HCT116 (cell line): ENCODE measurements at regions not wholly inside any gene's neighbourhood (a gene's known extent, or its start where the extent isn't known, plus 50 kb on each side); places are given as distances from the start of the nearest gene placed in this dataset.

Source experiments
- ATAC-seq: fragments of 200-7000 bp; cut with Tn5 transposase; 2 replicates; pipeline ENCODE4 v1.9.1; 2020; ENCODE audit warnings: mild to moderate bottlenecking, moderate library complexity
- BruUV-seq: library from RNA; stranded (reverse); fragments of 400-500 nt; replicated peaks from 2 replicates; lab custom pipeline; 2021; lab: Mats Ljungman, UMichigan
- CTCF ChIA-PET: fragments of 300-600 bp; sonication (Branson Sonifier 250); formaldehyde crosslinking; loops from one replicate; lab custom pipeline; 2021; ENCODE audit warnings: antibody characterized with exemption; lab: Charles Lee
- POLR2A ChIA-PET: fragments of 300-600, 350-600 bp; sonication (Branson Sonifier 250); formaldehyde crosslinking; loops from one replicate; lab custom pipeline; 2021; ENCODE audit warnings: antibody characterized with exemption; lab: Charles Lee
- RAD21 ChIA-PET, 2 experiments: fragments of 300-600 bp; sonication (Branson Sonifier 250); formaldehyde crosslinking; loops; one replicate each; lab custom pipeline; 2023; ENCODE audit warnings: low total read pairs in 2 of 2; ENCODE audit not compliant: uncharacterized antibody in 2 of 2, unreplicated experiment in 2 of 2, low non-redundant PET in 1 of 2; lab: Charles Lee
- DNase-seq: peaks from one replicate; pipeline ENCODE4 v3.0.0-alpha.2; 2010; ENCODE audit warnings: low read depth, low spot score
- H2AFZ ChIP-seq: fragments of 200-600 bp; shearing (Covaris generic), sonication (generic); 2 replicates; pipeline ENCODE4 v1.6.1; 2017; ENCODE audit warnings: low read depth, mixed run types, mixed read lengths, antibody characterized with exemption, low read length; ENCODE audit not compliant: poor library complexity, severe bottlenecking
- H3K27ac ChIP-seq: 2 replicates; pipeline ENCODE4 v1.5.1; 2012; ENCODE audit warnings: low read depth, low read length
- H3K27me3 ChIP-seq: fragments of 200-600 bp; sonication (generic); 2 replicates; pipeline ENCODE4 v1.6.1; 2016; ENCODE audit warnings: mixed run types, low read length, mixed read lengths; ENCODE audit not compliant: insufficient read depth
- H3K36me3 ChIP-seq, 2 experiments: fragments of 200-500 bp in 1 of 2; fragments of 200-600 bp in 1 of 2; sonication (Bioruptor generic) in 1 of 2; sonication (generic) in 1 of 2; 2 replicates each; pipeline versions ENCODE4 v1.5.1 to v1.6.1; 2014 to 2016; ENCODE audit warnings: low read length in 2 of 2, inconsistent platforms in 1 of 2, mixed read lengths in 1 of 2, mixed run types in 1 of 2; ENCODE audit not compliant: insufficient read depth in 2 of 2, control insufficient read depth in 1 of 2
- H3K4me1 ChIP-seq, 2 experiments: fragments of 200-600 bp in 1 of 2; sonication (generic) in 1 of 2; 2 replicates each; pipeline versions ENCODE4 v1.5.1 to v1.6.1; 2012 to 2017; ENCODE audit warnings: low read length in 2 of 2, inconsistent platforms in 1 of 2, mild to moderate bottlenecking in 1 of 2, mixed read lengths in 1 of 2, mixed run types in 1 of 2, moderate library complexity in 1 of 2; ENCODE audit not compliant: insufficient read depth in 2 of 2, control insufficient read depth in 1 of 2
- H3K4me2 ChIP-seq: fragments of 200-600 bp; sonication (generic); 2 replicates; pipeline ENCODE4 v1.6.1; 2017; ENCODE audit warnings: mixed run types, low read length, mixed read lengths
- H3K4me3 ChIP-seq, 2 experiments: fragments of 200-600 bp in 1 of 2; sonication (generic) in 1 of 2; replicated peaks in 1 of 2; 2 replicates each; pipeline ENCODE4 v1.5.1; 2011 to 2016; ENCODE audit warnings: low read length in 2 of 2, control low read depth in 1 of 2, low read depth in 1 of 2, mild to moderate bottlenecking in 1 of 2, mixed read lengths in 1 of 2, mixed run types in 1 of 2
- H3K79me2 ChIP-seq: fragments of 200-600 bp; sonication (generic); 2 replicates; pipeline ENCODE4 v1.6.1; 2017; ENCODE audit warnings: mild to moderate bottlenecking, mixed run types, low read length, moderate library complexity, mixed read lengths; ENCODE audit not compliant: insufficient read depth
- H3K9ac ChIP-seq: fragments of 200-600 bp; sonication (generic); 2 replicates; pipeline ENCODE4 v1.6.1; 2016; ENCODE audit warnings: low read length, mixed read lengths
- H3K9me2 ChIP-seq: fragments of 200-600 bp; sonication (generic), shearing (Covaris generic); 2 replicates; pipeline ENCODE4 v1.6.1; 2017; ENCODE audit warnings: mixed run types, mild to moderate bottlenecking, moderate library complexity; ENCODE audit not compliant: insufficient read depth
- H3K9me3 ChIP-seq, 2 experiments: fragments of 200-500 bp in 1 of 2; fragments of 200-600 bp in 1 of 2; sonication (Bioruptor generic) in 1 of 2; sonication (generic) in 1 of 2; 2 replicates each; pipeline ENCODE4 v1.6.1; 2014 to 2017; ENCODE audit warnings: low read length in 2 of 2, mixed read lengths in 2 of 2, inconsistent platforms in 1 of 2, low read depth in 1 of 2, mild to moderate bottlenecking in 1 of 2, mixed run types in 1 of 2, moderate library complexity in 1 of 2; ENCODE audit not compliant: control insufficient read depth in 1 of 2, insufficient read depth in 1 of 2
- H4K20me1 ChIP-seq: fragments of 200-600 bp; sonication (generic), shearing (Covaris generic); 2 replicates; pipeline ENCODE4 v1.6.1; 2017; ENCODE audit warnings: mixed run types, mild to moderate bottlenecking, moderate library complexity; ENCODE audit not compliant: insufficient read depth
- ATF3 ChIP-seq: IDR thresholded peaks from 2 replicates; pipeline ENCODE4 v1.6.1; 2012
- ELF1 ChIP-seq: IDR thresholded peaks from 2 replicates; pipeline ENCODE4 v1.6.1; 2012; ENCODE audit warnings: low read depth, borderline replicate concordance
- JUND ChIP-seq: IDR thresholded peaks from 2 replicates; pipeline ENCODE4 v1.6.1; 2012
- POLR2AphosphoS5 ChIP-seq: IDR thresholded peaks from 2 replicates; pipeline ENCODE4 v1.6.1; 2011; ENCODE audit warnings: mild to moderate bottlenecking, low read depth, low read length, moderate library complexity
- SRF ChIP-seq: IDR thresholded peaks from 2 replicates; pipeline ENCODE4 v1.6.1; 2012; ENCODE audit warnings: low read depth
- TCF7L2 ChIP-seq: IDR thresholded peaks from 2 replicates; pipeline ENCODE4 v1.7.0; 2011; ENCODE audit warnings: borderline replicate concordance, inconsistent platforms; ENCODE audit not compliant: insufficient read depth, insufficient read length; ENCODE audit errors: extremely low read depth
- ZBTB33 ChIP-seq: IDR thresholded peaks from 2 replicates; pipeline ENCODE4 v1.6.1; 2011; ENCODE audit warnings: mild to moderate bottlenecking, low read length, moderate library complexity; ENCODE audit not compliant: insufficient replicate concordance; ENCODE audit errors: extremely low read depth
- ZFX ChIP-seq: fragments of 450-650 bp; IDR thresholded peaks from 2 replicates; pipeline ENCODE4 v1.6.1; 2017
- intact Hi-C: fragments of 100-400 bp; cut with micrococcal nuclease; formaldehyde crosslinking; loops from 2 replicates; pipeline ENCODE4 v1.10.0; 2022
- TF ChIP-seq, protein P1 (sequence below): IDR thresholded peaks from 2 replicates; pipeline ENCODE4 v1.6.1; 2012
- TF ChIP-seq, protein P2 (sequence below), 3 experiments: fragments of 200-600 bp in 1 of 3; sonication (generic) in 1 of 3; IDR thresholded peaks in 2 of 3; conservative IDR thresholded peaks in 1 of 3; 2 replicates each; pipeline ENCODE4 v1.5.1; 2012 to 2017; ENCODE audit warnings: low read depth in 2 of 3, low read length in 2 of 3, antibody characterized with exemption in 1 of 3, borderline replicate concordance in 1 of 3, control low read depth in 1 of 3, mild to moderate bottlenecking in 1 of 3, mixed read lengths in 1 of 3, mixed run types in 1 of 3, moderate library complexity in 1 of 3; ENCODE audit not compliant: insufficient read depth in 1 of 3

- Histone ChIP-seq H2AFZ (no peak overlapping the region), H3K79me2 (no peaks in the 10 kb centered on the region), H3K4me2 (no peak overlapping the region), H3K9me2 (no peaks in the 10 kb centered on the region), H3K4me3 (no peak overlapping the region), H3K36me3 (peaks cover 0 to 5% of the 10 kb centered on the region in 2 experiments; a peak in 1 of 4 replicates), H3K9me3 (no peaks in the 10 kb centered on the region), H4K20me1 (no peaks in the 10 kb centered on the region), H3K27ac (no peak overlapping the region), H3K9ac (no peak overlapping the region), H3K4me1 (peaks cover 24 to 39% of the 10 kb centered on the region in 2 experiments), H3K27me3 (no peaks in the 10 kb centered on the region)
- DNase-seq (no peak), ATAC-seq (no peak)
- ChIA-PET POLR2A (no interaction called here), RAD21 (no interaction called here), CTCF (no interaction called here)
- TF ChIP-seq JUND (no peak), ATF3 (no peak), ZFX (no peak), ELF1 (no peak), TCF7L2 (no peak), POLR2AphosphoS5 (no peak), ZBTB33 (no peak), SRF (no peak)
- TF ChIP-seq, protein P1, sequence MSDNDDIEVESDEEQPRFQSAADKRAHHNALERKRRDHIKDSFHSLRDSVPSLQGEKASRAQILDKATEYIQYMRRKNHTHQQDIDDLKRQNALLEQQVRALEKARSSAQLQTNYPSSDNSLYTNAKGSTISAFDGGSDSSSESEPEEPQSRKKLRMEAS, result no peak
- TF ChIP-seq, protein P2, sequence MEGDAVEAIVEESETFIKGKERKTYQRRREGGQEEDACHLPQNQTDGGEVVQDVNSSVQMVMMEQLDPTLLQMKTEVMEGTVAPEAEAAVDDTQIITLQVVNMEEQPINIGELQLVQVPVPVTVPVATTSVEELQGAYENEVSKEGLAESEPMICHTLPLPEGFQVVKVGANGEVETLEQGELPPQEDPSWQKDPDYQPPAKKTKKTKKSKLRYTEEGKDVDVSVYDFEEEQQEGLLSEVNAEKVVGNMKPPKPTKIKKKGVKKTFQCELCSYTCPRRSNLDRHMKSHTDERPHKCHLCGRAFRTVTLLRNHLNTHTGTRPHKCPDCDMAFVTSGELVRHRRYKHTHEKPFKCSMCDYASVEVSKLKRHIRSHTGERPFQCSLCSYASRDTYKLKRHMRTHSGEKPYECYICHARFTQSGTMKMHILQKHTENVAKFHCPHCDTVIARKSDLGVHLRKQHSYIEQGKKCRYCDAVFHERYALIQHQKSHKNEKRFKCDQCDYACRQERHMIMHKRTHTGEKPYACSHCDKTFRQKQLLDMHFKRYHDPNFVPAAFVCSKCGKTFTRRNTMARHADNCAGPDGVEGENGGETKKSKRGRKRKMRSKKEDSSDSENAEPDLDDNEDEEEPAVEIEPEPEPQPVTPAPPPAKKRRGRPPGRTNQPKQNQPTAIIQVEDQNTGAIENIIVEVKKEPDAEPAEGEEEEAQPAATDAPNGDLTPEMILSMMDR (IDR thresholded peaks at IDR 0.05 in 2 of 3, conservative IDR thresholded peaks at IDR 0.05 in 1 of 3; ENCODE audit: borderline replicate concordance in 1 of 3, insufficient read depth in 1 of 3, low read depth in 2 of 3, low read length in 2 of 3), result no peak
- intact Hi-C loops, result no loop called here
- no TSS peak for BruUV-seq
These were observed 345.6 kb upstream of the ACTBL2 start for GRCh38 chr5:57828221-57828620.
